Naive thymus-derived CD4-positive, alpha-beta T cell (primary cell): ENCODE measurements at regions not wholly inside any gene's neighbourhood (a gene's known extent, or its start where the extent isn't known, plus 50 kb on each side); places are given as distances from the start of the nearest gene placed in this dataset.

Experiments used
- ATAC-seq: fragments of 150-1000 bp; cut with Tn5 transposase; 2 replicates; pipeline ENCODE4 v1.10.0; 2021; ENCODE audit warnings: mild to moderate bottlenecking, moderate library complexity
- CTCF ChIA-PET: fragments of 350-600 bp; sonication (Branson Sonifier 250); formaldehyde crosslinking; loops from one replicate; lab custom pipeline; 2021; ENCODE audit warnings: antibody characterized with exemption; lab: Charles Lee
- POLR2A ChIA-PET: fragments of 350-600 bp; sonication (Branson Sonifier 250); formaldehyde crosslinking; loops from one replicate; lab custom pipeline; 2021; ENCODE audit warnings: antibody characterized with exemption, inconsistent platforms; lab: Charles Lee
- DNase-seq, 9 donors: peaks; one replicate each; pipeline versions ENCODE4 v3.0.0 to v3.0.0-alpha.2; 2020 to 2022; ENCODE audit warnings: mixed read lengths in 1 of 9
- H3K27ac ChIP-seq: one replicate; pipeline ENCODE4 v1.7.0; 2013; ENCODE audit warnings: mild to moderate bottlenecking, low read depth, low read length, moderate library complexity
- H3K27me3 ChIP-seq, 2 donors: one replicate each; pipeline ENCODE4 v1.7.0; 2013; ENCODE audit warnings: low read length in 2 of 2, mild to moderate bottlenecking in 2 of 2, moderate library complexity in 2 of 2; ENCODE audit not compliant: control insufficient read depth in 2 of 2, insufficient read depth in 2 of 2
- H3K36me3 ChIP-seq, 3 experiments: 1 replicate in 2 of 3; 2 replicates in 1 of 3; pipeline ENCODE4 v1.7.0; 2013; ENCODE audit warnings: low read length in 3 of 3, mild to moderate bottlenecking in 3 of 3, moderate library complexity in 1 of 3; ENCODE audit not compliant: insufficient read depth in 3 of 3, control insufficient read depth in 2 of 3
- H3K4me1 ChIP-seq, 2 donors: one replicate each; pipeline ENCODE4 v1.7.0; 2013; ENCODE audit warnings: low read length in 2 of 2, mild to moderate bottlenecking in 2 of 2, moderate library complexity in 1 of 2; ENCODE audit not compliant: control insufficient read depth in 2 of 2, insufficient read depth in 2 of 2
- H3K4me3 ChIP-seq: 2 replicates; pipeline ENCODE4 v1.7.0; 2013; ENCODE audit warnings: mild to moderate bottlenecking, low read length
- H3K9me3 ChIP-seq, 3 experiments: 1 replicate in 2 of 3; 2 replicates in 1 of 3; pipeline ENCODE4 v1.7.0; 2013; ENCODE audit warnings: low read length in 3 of 3; ENCODE audit not compliant: control insufficient read depth in 2 of 3
- H3K27ac Mint-ChIP-seq, 9 donors: one replicate each; pipeline ENCODE4 v1.8.0; 2020 to 2022; ENCODE audit warnings: mixed read lengths in 9 of 9, mild to moderate bottlenecking in 8 of 9, moderate library complexity in 5 of 9, inconsistent platforms in 2 of 9
- H3K27me3 Mint-ChIP-seq, 5 donors: one replicate each; pipeline ENCODE4 v1.8.0; 2021 to 2022; ENCODE audit warnings: mixed read lengths in 5 of 5, mild to moderate bottlenecking in 1 of 5
- H3K36me3 Mint-ChIP-seq, 5 donors: one replicate each; pipeline ENCODE4 v1.8.0; 2020 to 2022; ENCODE audit warnings: mixed read lengths in 5 of 5, mild to moderate bottlenecking in 3 of 5, inconsistent platforms in 1 of 5
- H3K4me1 Mint-ChIP-seq, 7 donors: one replicate each; pipeline ENCODE4 v1.8.0; 2020 to 2022; ENCODE audit warnings: mixed read lengths in 7 of 7, mild to moderate bottlenecking in 3 of 7, inconsistent platforms in 1 of 7
- H3K4me3 Mint-ChIP-seq, 10 donors: one replicate each; pipeline ENCODE4 v1.8.0; 2020 to 2022; ENCODE audit warnings: mild to moderate bottlenecking in 10 of 10, mixed read lengths in 10 of 10, moderate library complexity in 6 of 10, inconsistent platforms in 2 of 10
- H3K9me3 Mint-ChIP-seq, 11 donors: one replicate each; pipeline ENCODE4 v1.8.0; 2020 to 2022; ENCODE audit warnings: mixed read lengths in 11 of 11, mild to moderate bottlenecking in 4 of 11, inconsistent platforms in 1 of 11, moderate library complexity in 1 of 11
- intact Hi-C, 2 donors: fragments of 100-400 bp; cut with micrococcal nuclease; formaldehyde crosslinking; loops; one replicate each; pipeline ENCODE4 v1.15.1; 2023

DNA sequence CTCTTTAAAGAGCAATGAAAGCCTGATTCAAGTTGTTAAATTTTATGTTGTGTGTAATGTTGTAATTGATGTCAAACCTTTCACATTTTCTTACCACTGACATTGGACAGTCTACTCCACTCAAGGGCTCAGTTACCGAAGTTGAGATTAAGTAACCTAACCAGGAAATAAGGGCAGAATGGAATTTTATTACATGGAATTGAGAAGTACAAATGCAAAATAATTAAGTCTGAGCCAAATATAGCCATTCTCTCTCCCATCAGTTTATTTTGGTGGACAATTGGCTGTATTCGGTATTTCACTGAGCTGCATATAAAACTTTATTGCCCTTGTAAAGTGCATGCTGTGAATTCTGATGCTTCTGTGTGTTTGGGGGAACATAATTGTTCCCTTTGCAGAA is 231.5 kb downstream of the TTC32 start:
- no peaks in the 10 kb centered on the region for H3K9me3 ChIP-seq
- Mint-ChIP-seq H3K4me3 (no peak overlapping the region), H3K27ac (no peak overlapping the region), H3K9me3 (no peaks in the 10 kb centered on the region), H3K27me3 (peaks cover 9 to 42% (median 28%) of the 10 kb centered on the region in 5 donors), H3K4me1 (no peaks in the 10 kb centered on the region), H3K36me3 (no peaks in the 10 kb centered on the region)
- H3K4me1 ChIP-seq, result no peaks in the 10 kb centered on the region
- no peaks in the 10 kb centered on the region for H3K36me3 ChIP-seq
- H3K27me3 ChIP-seq, result no peaks in the 10 kb centered on the region
- ATAC-seq, result no peak
- ChIA-PET POLR2A (no interaction called here), CTCF (no interaction called here)
- intact Hi-C loops, result no loop called here
- no peak overlapping the region for H3K27ac ChIP-seq
- DNase-seq, result no peak
- H3K4me3 ChIP-seq, result no peak overlapping the region

- ChIA-PET CTCF (no interaction called here), POLR2A (no interaction called here)
- Mint-ChIP-seq H3K4me1 (no peaks in the 10 kb centered on the region), H3K27me3 (peaks cover 9 to 42% (median 28%) of the 10 kb centered on the region in 5 donors), H3K4me3 (no peak overlapping the region), H3K36me3 (no peaks in the 10 kb centered on the region), H3K9me3 (no peaks in the 10 kb centered on the region), H3K27ac (no peak overlapping the region)
- H3K27ac ChIP-seq, result no peak overlapping the region
- intact Hi-C loops, result no loop called here
- H3K27me3 ChIP-seq, result no peaks in the 10 kb centered on the region
- ATAC-seq (no peak), DNase-seq (no peak)
- H3K36me3 ChIP-seq, result no peaks in the 10 kb centered on the region
- no peaks in the 10 kb centered on the region for H3K4me1 ChIP-seq
- H3K9me3 ChIP-seq, result no peaks in the 10 kb centered on the region
- H3K4me3 ChIP-seq, result no peak overlapping the region
Measured at GRCh38 chr2:19669559-19669958, 232.2 kb downstream of the TTC32 start.

DNA sequence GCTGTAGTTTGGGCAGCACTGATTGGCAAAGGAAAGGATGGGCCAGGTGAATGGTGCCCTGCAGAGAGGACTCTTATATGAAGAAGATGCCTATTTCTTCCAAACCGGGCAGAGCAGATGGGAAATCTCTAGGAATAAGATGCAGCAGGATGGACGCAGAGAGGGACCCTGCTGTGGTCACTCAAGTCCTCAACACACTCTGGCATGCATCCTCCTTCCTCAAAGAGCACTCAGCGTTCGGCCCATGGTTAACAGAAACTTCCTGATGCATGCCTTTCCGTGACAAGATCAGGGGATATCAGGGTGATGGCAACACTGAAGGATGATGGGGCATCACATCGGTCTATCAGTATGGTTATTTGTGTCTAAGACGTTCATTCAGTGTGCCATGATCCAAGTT is 232.7 kb downstream of the TTC32 start:
- no peaks in the 10 kb centered on the region for H3K4me1 ChIP-seq
- Mint-ChIP-seq H3K9me3 (no peaks in the 10 kb centered on the region), H3K4me1 (no peaks in the 10 kb centered on the region), H3K27me3 (peaks cover 4 to 40% (median 26%) of the 10 kb centered on the region in 5 donors), H3K4me3 (no peak overlapping the region), H3K27ac (no peak overlapping the region), H3K36me3 (no peaks in the 10 kb centered on the region)
- no peak overlapping the region for H3K27ac ChIP-seq
- no peaks in the 10 kb centered on the region for H3K36me3 ChIP-seq
- no peak overlapping the region for H3K4me3 ChIP-seq
- intact Hi-C loops, result no loop called here
- no peaks in the 10 kb centered on the region for H3K9me3 ChIP-seq
- ChIA-PET POLR2A (no interaction called here), CTCF (no interaction called here)
- no peaks in the 10 kb centered on the region for H3K27me3 ChIP-seq
- ATAC-seq, result no peak
- no peak for DNase-seq

- no peaks in the 10 kb centered on the region for H3K9me3 ChIP-seq
- peaks cover 0 to 32% (median 18%) of the 10 kb centered on the region in 5 donors for H3K27me3 Mint-ChIP-seq
- ChIA-PET CTCF (no interaction called here), POLR2A (no interaction called here)
- intact Hi-C loops, result loop anchor here in 1 of 2 donors (1.0 kb wide), 2 partner anchors 317 to 1147 kb away; no protein-coding TSS in a partner anchor
- H3K36me3 Mint-ChIP-seq, result no peaks in the 10 kb centered on the region
- H3K4me3 ChIP-seq, result no peak overlapping the region
- no peak overlapping the region for H3K27ac Mint-ChIP-seq
- no peaks in the 10 kb centered on the region for H3K27me3 ChIP-seq
- no peaks in the 10 kb centered on the region for H3K4me1 ChIP-seq
- no peak overlapping the region for H3K27ac ChIP-seq
- no peak for ATAC-seq
- H3K9me3 Mint-ChIP-seq, result no peaks in the 10 kb centered on the region
- no peak for DNase-seq
- H3K4me3 Mint-ChIP-seq, result no peak overlapping the region
- no peaks in the 10 kb centered on the region for H3K4me1 Mint-ChIP-seq
- H3K36me3 ChIP-seq, result no peaks in the 10 kb centered on the region
Measured at GRCh38 chr2:19667536-19667949, 234.2 kb downstream of the TTC32 start.

- Mint-ChIP-seq H3K9me3 (no peaks in the 10 kb centered on the region), H3K4me3 (no peak overlapping the region), H3K36me3 (no peaks in the 10 kb centered on the region), H3K27ac (no peak overlapping the region), H3K4me1 (no peaks in the 10 kb centered on the region), H3K27me3 (peaks cover 0 to 32% (median 17%) of the 10 kb centered on the region in 5 donors)
- DNase-seq (no peak), ATAC-seq (no peak)
- Histone ChIP-seq H3K36me3 (no peaks in the 10 kb centered on the region), H3K4me1 (no peaks in the 10 kb centered on the region), H3K27ac (no peak overlapping the region), H3K9me3 (no peaks in the 10 kb centered on the region), H3K4me3 (no peak overlapping the region), H3K27me3 (no peaks in the 10 kb centered on the region)
- intact Hi-C loops, result loop anchor here in 1 of 2 donors (1.0 kb wide), 2 partner anchors 317 to 1147 kb away; no protein-coding TSS in a partner anchor
- POLR2A ChIA-PET, result no interaction called here
- CTCF ChIA-PET, result no interaction called here
Measured at GRCh38 chr2:19667085-19667484, 234.7 kb downstream of the TTC32 start.

DNA sequence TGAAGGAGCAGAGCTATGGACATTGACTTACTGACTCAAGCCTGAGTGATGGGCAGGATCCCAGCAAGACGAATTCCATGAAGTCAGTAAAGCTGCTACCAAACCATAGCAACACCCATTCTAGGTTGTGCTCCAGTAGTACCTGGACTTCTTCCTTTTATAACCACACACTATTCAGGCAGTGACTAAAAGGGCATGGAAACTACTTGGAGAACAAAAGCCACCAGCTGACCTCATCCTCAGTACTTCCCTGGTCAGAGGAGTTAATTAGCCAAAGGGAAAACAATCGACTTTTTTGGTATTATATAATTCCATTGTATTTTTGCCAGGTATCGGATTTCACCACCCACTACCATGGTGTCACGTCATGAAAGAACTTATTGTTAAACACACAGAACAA is 237.1 kb downstream of the TTC32 start:
- Mint-ChIP-seq H3K9me3 (no peaks in the 10 kb centered on the region), H3K36me3 (no peaks in the 10 kb centered on the region), H3K27ac (no peak overlapping the region), H3K4me3 (no peak overlapping the region), H3K27me3 (peaks cover 0 to 31% (median 14%) of the 10 kb centered on the region in 5 donors), H3K4me1 (no peaks in the 10 kb centered on the region)
- no peak for ATAC-seq
- no peaks in the 10 kb centered on the region for H3K9me3 ChIP-seq
- H3K27me3 ChIP-seq, result no peaks in the 10 kb centered on the region
- no peak for DNase-seq
- intact Hi-C loops, result no loop called here
- H3K4me1 ChIP-seq, result no peaks in the 10 kb centered on the region
- no peaks in the 10 kb centered on the region for H3K36me3 ChIP-seq
- H3K27ac ChIP-seq, result no peak overlapping the region
- CTCF ChIA-PET, result no interaction called here
- POLR2A ChIA-PET, result no interaction called here
- no peak overlapping the region for H3K4me3 ChIP-seq

GRCh38 chr2:19659024-19659792 is 242.6 kb downstream of the TTC32 start:
- Histone ChIP-seq H3K36me3 (no peaks in the 10 kb centered on the region), H3K9me3 (no peaks in the 10 kb centered on the region), H3K27me3 (no peaks in the 10 kb centered on the region), H3K4me1 (no peaks in the 10 kb centered on the region), H3K4me3 (no peak overlapping the region), H3K27ac (no peak overlapping the region)
- no peaks in the 10 kb centered on the region for H3K4me1 Mint-ChIP-seq
- CTCF ChIA-PET, result no interaction called here
- no peak overlapping the region for H3K4me3 Mint-ChIP-seq
- intact Hi-C loops, result no loop called here
- POLR2A ChIA-PET, result no interaction called here
- no peaks in the 10 kb centered on the region for H3K36me3 Mint-ChIP-seq
- peaks cover 0 to 2% (median 0%) of the 10 kb centered on the region in 11 donors for H3K9me3 Mint-ChIP-seq
- H3K27me3 Mint-ChIP-seq, result peaks cover 0 to 11% (median 2%) of the 10 kb centered on the region in 5 donors
- DNase-seq (no peak), ATAC-seq (no peak)
- no peak overlapping the region for H3K27ac Mint-ChIP-seq
